T follicular helper cell (primary cell): ENCODE measurements at regions not wholly inside any gene's neighbourhood (a gene's known extent, or its start where the extent isn't known, plus 50 kb on each side); places are given as distances from the start of the nearest gene placed in this dataset.

Experiments used
- DNase-seq: peaks from one replicate; pipeline ENCODE4 v3.0.0-alpha.2; 2020; ENCODE audit warnings: low read depth

DNA sequence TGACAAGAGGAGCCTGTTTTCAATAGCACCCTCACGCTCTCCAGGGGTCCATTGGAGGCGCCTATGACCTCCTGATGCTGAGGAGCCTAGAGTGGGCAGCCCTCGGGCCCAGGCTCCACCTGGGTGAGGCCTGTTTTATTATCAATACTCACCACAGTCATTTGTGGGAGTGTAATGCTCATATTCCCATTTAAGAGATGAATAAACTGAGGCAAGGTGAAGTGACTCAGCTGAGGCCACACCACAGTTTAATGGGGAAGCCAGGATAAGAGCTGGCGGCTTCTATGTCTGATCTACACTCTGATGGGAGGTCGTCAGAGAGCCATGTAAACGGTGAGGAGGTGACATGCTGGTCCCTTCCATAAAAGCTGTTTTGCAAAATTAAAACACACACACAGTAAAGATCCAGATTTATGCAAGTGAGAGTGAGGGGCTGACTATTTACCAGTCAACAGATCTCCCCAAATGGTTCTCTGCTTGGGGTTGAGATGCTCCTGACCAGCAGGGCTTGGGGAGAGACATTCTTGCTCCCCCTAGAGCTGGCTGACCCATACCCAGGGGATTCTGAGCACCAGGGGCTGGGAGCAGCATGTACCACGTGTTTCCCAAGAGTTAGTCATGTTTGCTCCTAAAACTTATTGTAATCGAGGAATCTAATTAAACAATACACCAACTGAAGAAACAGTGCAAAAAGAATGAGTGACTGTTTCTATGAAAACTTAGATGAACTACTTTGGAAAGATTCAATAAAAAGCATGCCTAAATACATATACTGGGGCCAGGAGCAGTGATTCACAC lies 81.0 kb upstream of the INSIG1 start:
- DNase-seq, result no peak

GRCh38 chr7:155217634-155218033 lies 80.0 kb upstream of the INSIG1 start:
- no peak for DNase-seq

GRCh38 chr7:155218276-155219153 lies 79.2 kb upstream of the INSIG1 start:
- DNase-seq, result no peak

GRCh38 chr7:155219154-155219531 lies 78.5 kb upstream of the INSIG1 start:
- no peak for DNase-seq

- no peak for DNase-seq
Measured at GRCh38 chr7:155219947-155220769, 77.5 kb upstream of the INSIG1 start.

DNA sequence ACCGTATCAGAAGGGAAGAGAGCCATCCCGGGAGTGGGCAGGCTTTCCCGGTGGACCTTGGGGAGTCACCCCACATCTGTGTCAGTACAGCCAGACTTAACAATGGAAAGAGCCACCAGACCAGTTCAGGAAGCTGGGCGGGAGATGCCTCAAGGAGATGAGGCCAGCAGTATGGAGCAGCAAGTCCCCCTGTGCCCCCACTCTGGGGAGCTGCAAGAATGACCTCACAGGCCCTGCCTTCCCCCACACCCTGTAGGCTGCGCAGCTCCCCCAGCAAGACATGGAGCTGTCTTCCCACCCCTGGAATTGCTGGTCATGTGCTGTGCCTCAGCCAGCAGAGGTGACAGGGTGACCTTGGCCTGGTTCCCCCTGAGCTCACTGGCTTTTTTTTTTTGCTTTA lies 76.8 kb upstream of the INSIG1 start:
- no peak for DNase-seq

DNA sequence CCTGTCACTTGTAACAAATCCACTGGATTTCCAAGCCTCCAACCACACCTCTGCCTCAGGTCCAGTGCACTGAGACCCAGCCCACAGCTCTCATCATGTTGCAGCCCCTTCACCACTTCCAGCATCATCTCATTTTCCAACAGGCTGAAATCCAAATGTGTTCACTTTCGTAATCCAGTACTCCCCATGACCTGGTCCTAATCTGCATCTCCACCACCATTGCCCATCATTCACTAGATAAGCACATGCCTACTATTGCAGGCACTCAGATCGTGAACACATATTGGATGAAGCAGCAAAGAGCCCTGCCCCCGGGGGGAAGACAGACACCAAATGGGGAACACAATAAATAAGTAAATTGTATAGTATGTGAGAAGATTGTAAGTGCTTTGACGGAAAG lies 76.1 kb upstream of the INSIG1 start:
- no peak for DNase-seq

DNA sequence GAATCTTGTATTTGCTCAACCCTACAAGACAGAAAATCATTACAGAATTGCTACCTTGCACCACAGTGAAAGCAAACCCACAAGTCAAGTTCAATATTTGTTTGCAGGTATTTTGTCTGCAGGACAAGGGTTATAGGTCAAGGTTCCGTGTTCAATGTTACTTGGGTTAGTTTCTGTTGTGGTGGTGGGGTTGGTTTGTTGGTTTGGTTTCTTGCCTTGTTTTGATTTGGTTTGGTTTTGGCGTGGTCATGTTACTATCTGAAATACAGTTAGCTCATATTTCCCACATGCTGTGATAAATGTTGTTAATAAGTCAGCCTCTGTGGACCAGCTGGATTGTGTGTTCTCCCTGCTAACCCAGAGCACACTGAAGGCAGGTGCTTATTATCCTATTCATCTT lies 75.6 kb upstream of the INSIG1 start:
- no peak for DNase-seq

- DNase-seq, result no peak
Measured at GRCh38 chr7:155222573-155222972, 75.1 kb upstream of the INSIG1 start.

- no peak for DNase-seq
Measured at GRCh38 chr7:155223021-155223420, 74.7 kb upstream of the INSIG1 start.

GRCh38 chr7:155223503-155223902 lies 74.2 kb upstream of the INSIG1 start:
- DNase-seq, result no peak

DNA sequence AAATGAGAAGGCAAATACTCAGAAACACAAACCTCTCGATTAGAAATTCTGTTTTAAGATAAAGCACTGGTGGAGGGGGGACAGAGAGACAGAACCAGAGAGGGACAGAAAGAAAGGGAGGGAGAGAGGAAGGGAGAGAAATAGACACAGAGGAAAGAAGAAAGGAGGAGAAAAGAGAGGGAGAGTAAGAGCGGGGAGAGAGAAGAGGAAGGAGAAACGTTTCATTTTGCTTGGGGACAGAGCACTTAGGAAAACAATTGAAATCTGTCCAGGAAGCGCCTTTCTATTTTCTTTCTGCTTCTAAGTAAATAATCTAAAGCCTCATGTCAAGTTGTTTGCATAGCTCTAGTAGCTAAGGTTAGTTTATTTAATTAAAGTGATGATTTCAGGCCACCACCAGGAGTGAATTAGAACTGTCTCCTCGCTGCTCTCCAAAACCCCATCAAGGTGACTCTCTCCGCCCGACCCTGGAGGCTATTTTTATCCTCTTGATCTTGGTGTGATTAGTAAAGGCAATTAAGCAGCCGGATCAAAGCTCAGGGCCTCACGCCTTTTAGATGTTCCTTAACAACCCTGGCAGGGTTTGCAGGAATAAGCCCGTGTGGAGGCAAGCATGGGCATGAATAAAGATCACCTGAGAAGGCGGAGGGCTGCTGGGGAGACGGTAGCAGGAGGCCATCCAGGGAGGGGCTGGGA lies 73.4 kb upstream of the INSIG1 start:
- DNase-seq, result no peak

DNA sequence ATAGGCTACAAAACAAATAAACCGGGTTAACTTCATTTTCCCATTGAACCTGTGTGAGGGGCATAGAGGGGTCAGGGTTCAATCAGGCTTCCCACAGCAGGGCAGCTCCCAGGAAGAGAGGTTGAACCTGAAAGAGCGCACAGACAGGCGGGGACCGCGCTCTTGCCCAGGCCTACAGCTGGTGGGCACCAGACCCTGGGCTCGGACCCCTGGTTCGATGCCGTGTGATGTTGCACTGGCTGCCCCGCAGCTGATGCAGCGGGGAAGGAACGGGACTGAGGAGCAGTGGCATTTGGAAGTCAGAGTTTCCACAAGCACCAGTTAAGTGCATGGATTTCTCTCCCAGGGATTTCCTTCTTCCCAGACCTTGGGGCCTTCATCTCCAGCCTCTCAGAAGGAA lies 72.6 kb upstream of the INSIG1 start:
- no peak for DNase-seq

GRCh38 chr7:155225516-155225915 lies 72.2 kb upstream of the INSIG1 start:
- DNase-seq, result no peak

GRCh38 chr7:155226261-155227003 lies 71.2 kb upstream of the INSIG1 start:
- DNase-seq, result no peak

DNA sequence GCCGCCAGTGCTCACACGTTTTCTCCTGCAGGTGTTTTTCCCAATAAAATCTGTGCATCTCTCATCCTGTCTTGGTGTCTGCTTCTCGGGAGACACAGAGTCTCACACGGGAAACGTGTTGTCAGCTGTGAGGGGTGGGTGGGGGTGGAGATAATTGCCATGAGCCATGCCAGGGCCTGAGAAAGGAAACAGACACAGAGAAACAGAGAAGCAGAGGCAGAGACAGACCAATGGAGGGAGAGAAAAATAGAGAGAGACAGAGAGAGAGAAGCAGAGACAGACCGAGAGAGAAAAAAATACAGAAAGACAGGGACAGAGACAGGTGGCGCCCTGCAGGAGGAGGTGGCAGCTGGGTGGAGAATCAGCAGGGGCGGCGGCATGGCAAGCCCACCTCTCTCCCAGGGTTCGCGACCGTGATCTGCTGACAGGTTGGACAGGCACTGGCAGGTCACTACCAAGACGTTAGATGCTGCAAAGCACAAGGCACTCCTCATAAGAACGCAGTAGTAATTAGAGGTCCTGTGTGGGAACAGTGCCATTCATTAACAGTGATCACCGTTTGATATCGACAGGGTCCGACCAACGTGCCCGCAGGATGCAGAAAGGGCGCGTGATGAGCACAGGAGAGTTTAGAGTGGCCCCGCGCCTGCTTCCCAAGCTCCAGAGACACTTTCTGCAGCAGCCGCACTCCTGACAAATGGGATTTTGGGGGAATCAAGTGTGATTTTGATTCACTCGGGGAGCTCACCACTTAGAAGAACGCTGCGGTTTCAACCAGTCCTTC lies 70.5 kb upstream of the INSIG1 start:
- no peak for DNase-seq

DNA sequence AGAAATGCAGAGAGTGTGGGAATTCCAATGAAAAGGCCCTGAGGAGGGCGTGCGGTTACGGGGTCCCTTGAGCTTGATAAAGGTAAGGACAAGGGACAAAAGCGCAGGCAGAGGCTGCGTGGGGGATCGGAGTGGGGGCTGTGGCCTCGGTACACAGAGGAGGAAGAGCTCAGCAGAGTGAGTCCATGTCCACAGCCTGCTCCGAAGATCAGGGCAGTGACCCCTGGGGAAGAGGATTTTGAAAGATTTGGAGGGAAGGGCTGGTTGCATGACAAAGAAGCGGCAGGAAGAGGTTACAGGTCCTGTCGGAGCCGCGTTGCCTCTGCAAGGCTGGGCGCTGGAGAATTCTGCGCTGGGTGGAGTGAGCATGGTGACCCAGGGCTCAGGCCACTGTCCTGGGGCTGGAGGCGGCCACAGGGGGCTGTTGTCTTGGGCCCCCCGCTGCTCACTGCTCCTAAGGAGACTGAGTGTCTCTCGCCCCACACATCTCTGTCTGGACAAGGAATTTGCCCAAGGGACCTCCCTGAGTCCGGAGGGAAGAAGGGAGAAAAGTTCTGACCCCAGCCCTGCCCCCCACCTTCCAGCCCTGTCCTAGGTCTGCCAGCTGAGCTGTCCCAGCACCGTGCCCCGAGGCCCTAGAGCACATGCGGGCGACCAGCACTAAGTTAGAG lies 69.8 kb upstream of the INSIG1 start:
- no peak for DNase-seq

GRCh38 chr7:155228459-155228845 lies 69.2 kb upstream of the INSIG1 start:
- no peak for DNase-seq

- no peak for DNase-seq
Measured at GRCh38 chr7:155228894-155229293, 68.8 kb upstream of the INSIG1 start.
